ENCODE measurements at regions not wholly inside any gene's neighbourhood (a gene's known extent, or its start where the extent isn't known, plus 50 kb on each side); places are given as distances from the start of the nearest gene placed in this dataset.

DNA sequence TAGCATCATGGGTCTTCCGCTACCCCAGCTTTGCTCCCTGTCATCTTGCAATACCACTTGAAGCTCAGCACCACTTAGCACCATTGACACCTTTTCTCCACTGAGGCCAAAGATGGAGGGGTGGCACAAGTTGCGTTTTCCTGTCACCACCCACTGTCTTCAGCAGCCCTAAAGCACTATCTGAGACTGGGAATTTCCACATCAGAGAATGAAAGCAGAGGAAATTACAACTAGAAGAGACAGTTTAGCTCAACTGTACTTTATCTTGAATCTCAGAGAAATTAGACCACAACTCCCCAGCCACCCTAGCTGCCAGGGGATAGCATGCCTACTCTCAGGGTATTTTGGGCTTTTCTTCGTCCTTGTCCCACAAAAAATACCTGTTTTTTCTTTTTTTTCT is 111.0 kb downstream of the DDIT4L start:
- TF ChIP-seq FOXA1 (IDR thresholded peaks at IDR 0.05) (no peak), FOXK2 (IDR thresholded peaks at IDR 0.05) (no peak), L3MBTL2 (conservative IDR thresholded peaks at IDR 0.05) (no peak), HDGF (IDR thresholded peaks at IDR 0.05; ENCODE audit: borderline replicate concordance) (no peak)

Data from HEK293T (cell line).